Lung microvascular endothelial cell (primary cell): ENCODE measurements at regions not wholly inside any gene's neighbourhood (a gene's known extent, or its start where the extent isn't known, plus 50 kb on each side); places are given as distances from the start of the nearest gene placed in this dataset.
"Not testable (repeated sequence)": the region's sequence is repeated elsewhere in the genome, so short reads cannot be mapped to it uniquely, and the experiment has no call there.

Experiments
- DNase-seq, 2 donors: peaks; one replicate each; pipeline versions ENCODE4 v3.0.0 to v3.0.0-alpha.2; 2010; ENCODE audit warnings: low read depth in 2 of 2

DNA sequence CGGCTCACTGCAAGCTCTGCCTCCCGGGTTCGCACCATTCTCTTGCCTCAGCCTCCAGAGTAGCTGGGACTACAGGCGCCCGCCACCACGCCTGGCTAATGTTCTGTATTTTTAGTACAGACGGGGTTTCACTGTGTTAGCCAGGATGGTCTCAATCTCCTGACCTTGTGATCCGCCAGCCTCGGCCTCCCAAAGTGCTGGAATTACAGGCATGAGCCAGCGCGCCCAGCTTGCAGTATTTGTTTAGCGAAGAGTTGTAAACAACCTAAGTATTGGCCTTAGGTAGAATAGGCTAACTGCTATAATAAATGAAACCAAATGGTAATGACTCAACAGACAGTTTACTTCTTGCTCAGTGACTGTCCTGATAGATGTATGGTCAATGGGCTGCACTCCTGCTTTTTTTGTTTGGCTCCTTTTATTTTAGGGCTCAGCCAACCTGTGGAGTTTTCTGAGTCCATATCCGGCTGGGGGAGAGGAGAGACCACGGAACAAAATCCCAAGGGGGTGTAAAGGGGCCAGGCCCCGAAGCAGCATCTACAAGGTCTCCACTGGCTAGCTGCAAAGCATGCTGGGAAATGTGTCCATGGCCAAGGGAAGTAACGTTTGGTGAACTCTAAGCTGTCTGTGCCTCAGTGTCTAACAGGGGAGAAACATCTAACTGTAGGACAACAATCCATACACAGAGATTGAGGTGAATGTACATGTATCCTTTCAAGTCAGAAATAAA, 841.0 kb upstream of the ID2 start:
- DNase-seq = no peak

DNA sequence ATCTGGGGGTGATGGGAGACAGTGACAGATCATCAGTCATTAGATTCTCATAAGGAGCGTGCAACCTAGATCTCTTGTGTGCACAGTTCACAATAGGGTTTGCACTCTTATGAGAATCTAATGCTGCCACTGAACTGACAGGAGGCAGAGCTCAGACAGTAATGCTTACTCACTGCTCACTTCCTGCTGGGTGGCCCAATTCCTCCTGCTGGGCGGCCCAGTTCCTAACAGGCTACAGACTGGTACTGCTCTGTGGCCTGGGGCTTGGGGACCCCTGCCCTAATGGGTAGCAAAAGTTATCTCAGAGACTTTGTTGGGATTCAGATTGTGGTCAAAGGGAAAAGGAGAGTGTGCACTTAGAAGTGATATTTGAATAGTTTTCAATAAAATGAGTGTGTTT, 840.1 kb upstream of the ID2 start:
- DNase-seq = no peak

GRCh38 chr2:7844414-7844965, 837.4 kb upstream of the ID2 start:
- no peak for DNase-seq

DNA sequence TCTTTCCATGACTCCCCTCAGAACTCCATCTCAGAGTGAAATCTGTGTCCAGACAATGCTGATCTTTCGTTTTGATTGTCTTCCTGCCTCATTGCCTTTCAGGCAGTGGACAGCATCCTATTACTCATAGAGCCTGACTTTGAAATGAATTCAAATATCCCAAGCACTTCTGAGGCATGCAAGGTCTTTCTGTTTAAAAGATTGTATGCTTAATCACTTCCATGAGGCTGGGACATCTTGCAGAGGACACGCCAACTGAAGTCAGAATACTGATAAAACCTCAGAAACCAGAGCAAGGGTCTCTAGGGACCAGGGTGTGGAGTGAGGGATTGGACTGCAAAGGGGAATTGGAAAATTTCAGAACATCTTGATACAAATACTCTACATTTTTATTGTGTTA, 836.5 kb upstream of the ID2 start:
- no peak for DNase-seq

GRCh38 chr2:7846607-7847006, 835.2 kb upstream of the ID2 start:
- DNase-seq = no peak

- no peak for DNase-seq
Measured at GRCh38 chr2:7847321-7847720, 834.5 kb upstream of the ID2 start.

DNA sequence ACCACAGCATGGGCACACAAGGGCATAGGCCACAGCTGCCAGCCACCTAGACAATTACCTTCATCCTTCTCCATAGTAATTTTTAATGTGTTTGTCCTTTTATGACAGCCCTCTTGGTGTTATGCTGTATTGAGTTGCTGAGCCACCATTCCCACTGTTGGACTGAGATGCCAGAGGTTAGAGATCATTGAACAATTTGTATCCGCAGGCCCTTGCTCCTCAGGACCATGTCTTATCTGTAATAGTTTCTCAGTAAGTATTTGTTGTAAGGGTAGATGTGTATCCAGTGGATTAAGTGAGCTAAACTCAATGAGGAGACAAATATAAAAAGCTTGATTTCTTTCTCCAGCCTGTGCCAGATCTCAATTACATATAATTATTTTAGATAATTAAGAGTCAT, 832.8 kb upstream of the ID2 start:
- no peak for DNase-seq

DNA sequence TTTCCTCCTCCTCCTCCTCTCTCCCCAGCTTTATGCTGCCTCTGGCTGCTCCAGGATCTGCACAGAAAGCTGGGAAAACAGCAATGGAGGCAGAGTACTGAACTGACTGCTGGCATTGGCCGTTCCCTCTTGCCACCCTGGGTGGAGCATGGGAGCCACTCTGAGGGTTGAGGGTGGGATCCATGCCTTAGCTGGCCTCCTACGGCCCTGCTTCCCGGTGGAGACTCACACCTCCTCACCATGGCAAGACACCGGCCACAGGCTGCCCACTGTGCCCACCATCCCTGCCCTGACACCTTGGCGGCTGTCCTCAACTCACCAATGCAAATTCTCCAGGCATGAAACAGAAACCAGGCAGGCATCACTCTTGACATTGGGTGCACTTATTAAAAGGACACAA, 832.3 kb upstream of the ID2 start:
- DNase-seq = no peak

- DNase-seq = no peak
Measured at GRCh38 chr2:7852546-7852945, 829.3 kb upstream of the ID2 start.

DNA sequence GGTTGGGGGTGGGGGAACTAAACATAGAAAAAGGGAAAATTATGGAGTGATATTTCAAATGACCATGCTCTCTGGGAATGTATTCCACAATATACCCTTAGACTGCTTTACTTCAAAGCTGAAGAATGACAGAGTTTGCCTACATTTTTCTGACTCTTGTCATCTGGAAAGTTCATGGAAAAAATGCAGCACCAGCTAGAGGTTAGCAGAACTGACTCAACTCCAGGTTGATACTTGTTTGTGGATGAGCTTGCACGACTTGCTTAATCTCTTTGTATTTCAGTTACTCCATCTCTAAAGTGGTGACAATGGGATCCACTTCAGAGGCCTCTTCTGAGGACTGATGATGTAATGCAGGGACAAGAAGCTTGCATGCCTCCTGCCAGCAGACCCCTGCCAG, 824.0 kb upstream of the ID2 start:
- no peak for DNase-seq

DNA sequence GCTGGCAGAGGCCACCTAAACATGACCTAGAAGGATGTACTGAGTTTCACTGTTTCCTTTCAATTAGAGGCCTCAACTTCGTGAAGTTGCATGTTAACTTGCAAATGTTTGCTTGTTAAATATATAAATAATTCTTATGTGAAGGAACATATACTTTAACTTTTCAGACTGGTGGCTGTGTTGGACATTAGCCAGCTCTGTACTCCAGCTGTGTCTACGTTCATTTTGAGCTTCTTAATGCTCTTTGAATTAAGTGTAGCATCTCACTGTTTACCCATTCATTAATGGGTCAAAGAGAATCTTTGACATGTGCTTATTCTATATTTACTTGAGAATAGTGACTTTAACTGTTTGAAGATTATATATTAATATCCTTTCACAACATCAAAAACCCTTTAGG, 823.2 kb upstream of the ID2 start:
- no peak for DNase-seq

- no peak for DNase-seq
Measured at GRCh38 chr2:7860693-7861092, 821.2 kb upstream of the ID2 start.

DNA sequence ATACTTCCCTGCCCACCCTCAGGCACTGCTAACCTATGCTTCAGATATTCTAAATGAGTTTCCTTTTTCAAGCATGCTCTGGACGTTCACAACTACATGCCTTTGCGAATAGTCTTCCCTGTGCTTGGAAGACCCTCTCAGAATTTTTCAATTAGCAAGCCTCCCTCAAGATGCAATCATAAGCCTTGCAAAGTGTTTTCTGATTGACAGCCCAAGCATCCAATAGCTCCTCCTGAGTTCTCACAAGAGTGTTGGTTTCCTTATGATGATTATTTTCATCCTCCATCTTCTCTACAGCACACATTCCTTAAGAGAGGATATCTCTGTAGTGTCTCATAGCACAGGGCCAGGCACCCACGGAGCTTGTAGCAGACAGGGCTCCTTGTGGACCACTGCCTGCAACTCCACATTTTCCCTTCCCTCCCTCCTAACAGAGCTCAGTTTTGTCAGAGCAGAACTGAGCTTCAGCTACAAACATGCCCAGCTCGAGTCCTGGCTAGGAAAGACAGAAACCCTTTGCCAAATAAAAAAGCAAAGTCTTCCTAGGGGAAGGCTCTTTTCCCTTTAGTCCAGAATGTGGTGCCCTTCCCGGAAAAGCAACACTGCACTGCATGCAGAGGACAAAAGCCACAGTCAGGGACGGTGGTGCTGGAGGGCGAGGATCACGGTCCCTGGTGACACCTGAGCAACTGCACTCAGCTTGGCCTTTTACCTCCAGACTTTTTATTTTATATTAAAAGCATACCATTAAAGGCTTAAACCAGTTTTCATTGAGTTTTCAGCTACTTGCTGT, 819.8 kb upstream of the ID2 start:
- no peak for DNase-seq

DNA sequence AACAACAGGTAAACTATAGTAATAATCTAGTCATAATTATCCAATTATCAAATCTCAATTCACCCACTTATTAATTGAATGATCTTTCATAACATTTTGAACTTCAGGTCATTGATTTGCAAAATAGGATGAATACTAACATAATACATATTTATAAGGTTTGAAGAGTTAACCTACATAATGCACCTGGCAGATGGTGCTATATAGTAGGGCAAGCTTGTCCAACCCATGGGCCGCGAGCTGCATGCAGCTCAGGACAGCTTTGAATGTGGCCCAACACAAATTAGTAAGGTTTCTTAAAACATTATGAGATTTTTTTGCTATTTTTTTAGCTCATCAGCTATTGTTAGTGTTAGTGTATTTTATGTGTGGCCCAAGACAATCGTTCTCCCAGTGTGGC, 815.8 kb upstream of the ID2 start:
- DNase-seq = no peak

GRCh38 chr2:7866825-7867224, 815.0 kb upstream of the ID2 start:
- DNase-seq = no peak

GRCh38 chr2:7867867-7868266, 814.0 kb upstream of the ID2 start:
- no peak for DNase-seq

DNA sequence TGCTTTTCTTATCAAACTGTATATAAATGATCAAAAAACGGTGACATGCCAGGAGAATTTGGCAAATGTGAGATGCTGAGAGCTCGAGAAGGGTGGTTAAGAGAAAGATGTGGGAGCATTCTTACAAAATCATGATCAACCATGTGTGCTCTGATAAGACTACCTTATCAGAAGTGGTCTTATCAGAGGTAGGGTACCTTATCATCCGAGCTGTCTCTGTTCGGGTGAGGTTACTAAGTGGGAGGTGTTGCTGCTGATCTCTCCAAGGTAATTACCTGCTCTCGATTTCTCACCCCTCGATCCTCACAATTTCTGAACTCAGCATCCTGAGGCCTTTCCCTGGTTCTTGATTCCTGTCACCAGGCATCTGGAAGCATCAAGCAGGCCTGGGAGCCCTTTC, 813.0 kb upstream of the ID2 start:
- DNase-seq = no peak

- DNase-seq = not testable (repeated sequence)
Measured at GRCh38 chr2:7876445-7876844, 805.4 kb upstream of the ID2 start.

GRCh38 chr2:7878266-7878665, 803.6 kb upstream of the ID2 start:
- DNase-seq = not testable (repeated sequence)

- no peak for DNase-seq
Measured at GRCh38 chr2:7878786-7879482, 802.9 kb upstream of the ID2 start.

- no peak for DNase-seq
Measured at GRCh38 chr2:7879483-7879835, 802.4 kb upstream of the ID2 start.

GRCh38 chr2:7880126-7880525, 801.7 kb upstream of the ID2 start:
- DNase-seq = no peak
